T-cell (primary cell): ENCODE measurements at regions not wholly inside any gene's neighbourhood (a gene's known extent, or its start where the extent isn't known, plus 50 kb on each side); places are given as distances from the start of the nearest gene placed in this dataset.

Experiments used
- ATAC-seq, 4 experiments: fragments of 200-7000 bp in 3 of 4; fragments of 150-1000 bp in 1 of 4; cut with Tn5 transposase; replicated peaks in 1 of 4; 1 replicate in 3 of 4; 2 replicates in 1 of 4; pipeline ENCODE4 v1.10.0; 2021; ENCODE audit warnings: moderate library complexity in 3 of 4, mild to moderate bottlenecking in 2 of 4, moderate number of reproducible peaks in 1 of 4
- CTCF ChIA-PET, 2 donors: fragments of 300-600 bp; sonication (Branson Sonifier 250); formaldehyde crosslinking; loops; one replicate each; lab custom pipeline; 2022; ENCODE audit warnings: antibody characterized with exemption in 2 of 2; lab: Charles Lee
- POLR2A ChIA-PET, 2 donors: fragments of 300-600 bp; sonication (Branson Sonifier 250); formaldehyde crosslinking; loops; one replicate each; lab custom pipeline; 2022; ENCODE audit warnings: antibody characterized with exemption in 2 of 2; lab: Charles Lee
- DNase-seq, 35 experiments: peaks; one replicate each; pipeline versions ENCODE4 v3.0.0 to v3.0.0-alpha.2; 2013 to 2023
- H3K27ac ChIP-seq: one replicate; pipeline ENCODE4 v1.5.1; 2013; ENCODE audit warnings: low read length
- H3K27me3 ChIP-seq, 2 experiments: replicated peaks in 1 of 2; 1 replicate in 1 of 2; 2 replicates in 1 of 2; pipeline versions ENCODE4 v1.6.1 to v1.7.0; 2013; ENCODE audit warnings: low read length in 1 of 2, mixed read lengths in 1 of 2; ENCODE audit not compliant: control insufficient read depth in 2 of 2, insufficient read depth in 2 of 2; ENCODE audit errors: extremely low read depth in 1 of 2
- H3K36me3 ChIP-seq, 2 donors: 1 replicate in 1 of 2; 2 replicates in 1 of 2; pipeline versions ENCODE4 v1.6.1 to v1.7.0; 2013; ENCODE audit warnings: low read length in 1 of 2; ENCODE audit not compliant: control insufficient read depth in 2 of 2, insufficient read depth in 1 of 2; ENCODE audit errors: extremely low read depth in 1 of 2
- H3K4me1 ChIP-seq, 2 experiments: 1 replicate in 1 of 2; 2 replicates in 1 of 2; pipeline versions ENCODE4 v1.6.1 to v1.7.0; 2013; ENCODE audit warnings: low read length in 2 of 2, mixed read lengths in 1 of 2; ENCODE audit not compliant: insufficient read depth in 2 of 2, control insufficient read depth in 1 of 2; ENCODE audit errors: extremely low read depth in 1 of 2
- H3K4me3 ChIP-seq, 2 donors: 1 replicate in 1 of 2; 2 replicates in 1 of 2; pipeline versions ENCODE4 v1.5.1 to v1.7.0; 2013; ENCODE audit warnings: mild to moderate bottlenecking in 2 of 2, low read length in 1 of 2, moderate library complexity in 1 of 2; ENCODE audit not compliant: control insufficient read depth in 1 of 2; ENCODE audit errors: extremely low read depth in 1 of 2
- H3K9me3 ChIP-seq: 2 replicates; pipeline ENCODE4 v1.7.0; 2013
- H3K27ac Mint-ChIP-seq, 2 donors: one replicate each; pipeline ENCODE4 v1.8.0; 2020 to 2021; ENCODE audit warnings: mild to moderate bottlenecking in 2 of 2, mixed read lengths in 2 of 2
- H3K27me3 Mint-ChIP-seq, 2 donors: one replicate each; pipeline ENCODE4 v1.8.0; 2021 to 2022; ENCODE audit warnings: mixed read lengths in 2 of 2
- H3K36me3 Mint-ChIP-seq: one replicate; pipeline ENCODE4 v1.8.0; 2021; ENCODE audit warnings: mixed read lengths
- H3K4me1 Mint-ChIP-seq, 3 donors: one replicate each; pipeline ENCODE4 v1.8.0; 2020 to 2022; ENCODE audit warnings: mixed read lengths in 3 of 3, mild to moderate bottlenecking in 1 of 3
- H3K4me3 Mint-ChIP-seq, 3 donors: one replicate each; pipeline ENCODE4 v1.8.0; 2020 to 2022; ENCODE audit warnings: mild to moderate bottlenecking in 3 of 3, mixed read lengths in 3 of 3, moderate library complexity in 3 of 3
- H3K9me3 Mint-ChIP-seq, 3 donors: one replicate each; pipeline ENCODE4 v1.8.0; 2020 to 2022; ENCODE audit warnings: mixed read lengths in 3 of 3
- WGBS: methylation state at CpG from one replicate; pipeline ENCODE4 v1.1.5; 2013; ENCODE audit warnings: missing lambda C conversion rate; ENCODE audit not compliant: insufficient coverage; 5-methylcytosine and 5-hydroxymethylcytosine counted together

GRCh38 chr12:66740732-66741131 is 61.9 kb upstream of the GRIP1 start:
- H3K4me1 ChIP-seq: peaks cover 2 to 16% of the 10 kb centered on the region in 2 experiments
- no peak overlapping the region for H3K4me3 ChIP-seq
- Mint-ChIP-seq H3K27me3 (no peaks in the 10 kb centered on the region), H3K9me3 (no peaks in the 10 kb centered on the region), H3K27ac (no peak overlapping the region), H3K4me3 (no peak overlapping the region), H3K36me3 (no peaks in the 10 kb centered on the region), H3K4me1 (peaks cover 16 to 26% (median 25%) of the 10 kb centered on the region in 3 donors)
- H3K27ac ChIP-seq: no peak overlapping the region
- ChIA-PET CTCF (interaction anchor here in 1 of 2 donors (1.2 kb wide), 1 partner anchor 32 kb away, joined by 4 read pairs; no protein-coding TSS in a partner anchor), POLR2A (no interaction called here)
- ATAC-seq (no peak), DNase-seq (no peak)
- H3K27me3 ChIP-seq: peaks cover 0 to 3% of the 10 kb centered on the region in 2 experiments
- no peaks in the 10 kb centered on the region for H3K9me3 ChIP-seq
- WGBS: no CpG with 5 or more reads among the region's 2 CpGs
- H3K36me3 ChIP-seq: peaks cover 0 to 2% of the 10 kb centered on the region in 2 donors

- ATAC-seq: no peak
- DNase-seq: no peak
- Histone ChIP-seq H3K4me3 (no peak overlapping the region), H3K36me3 (peaks cover 0 to 2% of the 10 kb centered on the region in 2 donors), H3K9me3 (no peaks in the 10 kb centered on the region), H3K27ac (peak overlapping the region; percentile 27), H3K4me1 (peaks cover 2 to 16% of the 10 kb centered on the region in 2 experiments), H3K27me3 (peaks cover 0 to 3% of the 10 kb centered on the region in 2 experiments)
- Mint-ChIP-seq H3K9me3 (no peaks in the 10 kb centered on the region), H3K4me3 (peak overlapping the region in 1 of 3 donors; percentile 36), H3K27me3 (no peaks in the 10 kb centered on the region), H3K27ac (peak overlapping the region in 1 of 2 donors; percentile 77), H3K36me3 (no peaks in the 10 kb centered on the region), H3K4me1 (peaks cover 16 to 26% (median 25%) of the 10 kb centered on the region in 3 donors)
- ChIA-PET POLR2A (interaction anchor here in 1 of 2 donors (0.6 kb wide), 1 partner anchor 720 kb away, joined by 4 read pairs; no protein-coding TSS in a partner anchor), CTCF (interaction anchor here in 1 of 2 donors (1.2 kb wide), 1 partner anchor 33 kb away, joined by 4 read pairs; no protein-coding TSS in a partner anchor)
Observed at GRCh38 chr12:66741919-66742318, 63.0 kb upstream of the GRIP1 start.

- POLR2A ChIA-PET: interaction anchor here (0.6 kb wide), 2 partner anchors 844 to 1053 kb away, joined by 3 read pairs; no protein-coding TSS in a partner anchor
- Mint-ChIP-seq H3K27me3 (no peaks in the 10 kb centered on the region), H3K9me3 (no peaks in the 10 kb centered on the region), H3K4me3 (peak overlapping the region in 1 of 3 donors; percentile 36), H3K36me3 (no peaks in the 10 kb centered on the region), H3K27ac (peak overlapping the region; percentile 64 to 77), H3K4me1 (peaks cover 16 to 26% (median 25%) of the 10 kb centered on the region in 3 donors)
- Histone ChIP-seq H3K4me3 (no peak overlapping the region), H3K27me3 (peaks cover 0 to 3% of the 10 kb centered on the region in 2 experiments), H3K36me3 (peaks cover 0 to 2% of the 10 kb centered on the region in 2 donors), H3K4me1 (peaks cover 2 to 16% of the 10 kb centered on the region in 2 experiments), H3K27ac (no peak overlapping the region), H3K9me3 (no peaks in the 10 kb centered on the region)
- DNase-seq: no peak
- peak in 2 of 4 experiments; percentile 38 to 45 for ATAC-seq
- 57% methylated on average over 1 of the region's 2 CpGs for WGBS
- CTCF ChIA-PET: interaction anchor here in 1 of 2 donors (0.7 kb wide), 1 partner anchor 13 kb away, joined by 3 read pairs; no protein-coding TSS in a partner anchor
Observed at GRCh38 chr12:66742508-66743367, 63.9 kb upstream of the GRIP1 start.

GRCh38 chr12:66744461-66744860 is 65.6 kb upstream of the GRIP1 start:
- Mint-ChIP-seq H3K4me3 (no peak overlapping the region), H3K4me1 (peaks cover 16 to 26% (median 25%) of the 10 kb centered on the region in 3 donors), H3K36me3 (no peaks in the 10 kb centered on the region), H3K27me3 (no peaks in the 10 kb centered on the region), H3K9me3 (no peaks in the 10 kb centered on the region), H3K27ac (no peak overlapping the region)
- WGBS: 100% methylated on average over 2 of the region's 3 CpGs
- Histone ChIP-seq H3K36me3 (no peaks in the 10 kb centered on the region), H3K9me3 (no peaks in the 10 kb centered on the region), H3K27ac (no peak overlapping the region), H3K27me3 (peaks cover 0 to 3% of the 10 kb centered on the region in 2 experiments), H3K4me1 (peaks cover 2 to 16% of the 10 kb centered on the region in 2 experiments), H3K4me3 (no peak overlapping the region)
- ChIA-PET CTCF (no interaction called here), POLR2A (interaction anchor here in 1 of 2 donors (0.5 kb wide), 1 partner anchor 16 kb away, joined by 3 read pairs; no protein-coding TSS in a partner anchor)
- ATAC-seq (no peak), DNase-seq (no peak)

- H3K4me1 Mint-ChIP-seq: peaks cover 16 to 26% (median 25%) of the 10 kb centered on the region in 3 donors
- ATAC-seq (no peak), DNase-seq (no peak)
- Histone ChIP-seq H3K27ac (no peak overlapping the region), H3K36me3 (no peaks in the 10 kb centered on the region), H3K4me1 (peaks cover 2 to 16% of the 10 kb centered on the region in 2 experiments), H3K4me3 (no peak overlapping the region), H3K9me3 (no peaks in the 10 kb centered on the region), H3K27me3 (no peaks in the 10 kb centered on the region)
- H3K27ac Mint-ChIP-seq: no peak overlapping the region
- no peaks in the 10 kb centered on the region for H3K36me3 Mint-ChIP-seq
- H3K27me3 Mint-ChIP-seq: no peaks in the 10 kb centered on the region
- H3K4me3 Mint-ChIP-seq: no peak overlapping the region
- WGBS: 88% methylated on average over 1 of the region's 3 CpGs
- ChIA-PET CTCF (no interaction called here), POLR2A (no interaction called here)
- H3K9me3 Mint-ChIP-seq: no peaks in the 10 kb centered on the region
Observed at GRCh38 chr12:66744956-66745383, 66.1 kb upstream of the GRIP1 start.

GRCh38 chr12:66746489-66747201 is 67.8 kb upstream of the GRIP1 start:
- no peaks in the 10 kb centered on the region for H3K36me3 ChIP-seq
- Mint-ChIP-seq H3K4me1 (peaks cover 16 to 25% (median 25%) of the 10 kb centered on the region in 3 donors), H3K27ac (no peak overlapping the region), H3K9me3 (no peaks in the 10 kb centered on the region), H3K36me3 (no peaks in the 10 kb centered on the region), H3K4me3 (no peak overlapping the region), H3K27me3 (peaks cover 0 to 3% of the 10 kb centered on the region in 2 donors)
- peaks cover 2 to 14% of the 10 kb centered on the region in 2 experiments for H3K4me1 ChIP-seq
- ChIA-PET CTCF (interaction anchor here in 1 of 2 donors (0.6 kb wide), 1 partner anchor 43 kb away, joined by 3 read pairs; no protein-coding TSS in a partner anchor), POLR2A (interaction anchor here in 1 of 2 donors (0.5 kb wide), 1 partner anchor 195 kb away, joined by 7 read pairs; no protein-coding TSS in a partner anchor)
- ATAC-seq: no peak
- WGBS: no CpG with 5 or more reads among the region's 1 CpG
- H3K27me3 ChIP-seq: no peaks in the 10 kb centered on the region
- no peak overlapping the region for H3K27ac ChIP-seq
- no peak for DNase-seq
- H3K9me3 ChIP-seq: no peaks in the 10 kb centered on the region
- H3K4me3 ChIP-seq: no peak overlapping the region
